Right atrium auricular region (tissue), 2 donors: ENCODE measurements at regions not wholly inside any gene's neighbourhood (a gene's known extent, or its start where the extent isn't known, plus 50 kb on each side); places are given as distances from the start of the nearest gene placed in this dataset.
"Not testable (repeated sequence)": the region's sequence is repeated elsewhere in the genome, so short reads cannot be mapped to it uniquely, and the experiment has no call there.

Experiments used
- DNase-seq: peaks from one replicate; pipeline ENCODE4 v3.0.0-alpha.2; 2019; ENCODE audit warnings: low spot score
- H3K27ac ChIP-seq, 2 donors: fragments of 200-600 bp; sonication (generic); 1 replicate in 1 of 2; 2 replicates in 1 of 2; pipeline ENCODE4 v1.5.1; 2016 to 2019
- H3K27me3 ChIP-seq, 2 donors: fragments of 200-600 bp; sonication (generic); one replicate each; pipeline versions ENCODE4 v1.5.1 to v1.6.0; 2017 to 2019
- H3K36me3 ChIP-seq: fragments of 200-600 bp; sonication (generic); one replicate; pipeline ENCODE4 v1.5.1; 2016
- H3K4me1 ChIP-seq, 2 donors: fragments of 200-600 bp; sonication (generic); one replicate each; pipeline versions ENCODE4 v1.5.1 to v1.6.0; 2017 to 2019
- H3K4me3 ChIP-seq, 2 donors: fragments of 200-600 bp; sonication (generic); 1 replicate in 1 of 2; 2 replicates in 1 of 2; pipeline ENCODE4 v1.5.1; 2017 to 2019; ENCODE audit warnings: mild to moderate bottlenecking in 1 of 2, moderate library complexity in 1 of 2
- H3K9me3 ChIP-seq, 2 donors: fragments of 200-600 bp; sonication (generic); one replicate each; pipeline ENCODE4 v1.5.1; 2019
- TF ChIP-seq, protein P1 (sequence below), 2 donors: fragments of 200-600 bp; sonication (generic); IDR thresholded peaks; one replicate each; pipeline ENCODE4 v1.5.1; 2019; ENCODE audit warnings: antibody characterized with exemption in 2 of 2

DNA sequence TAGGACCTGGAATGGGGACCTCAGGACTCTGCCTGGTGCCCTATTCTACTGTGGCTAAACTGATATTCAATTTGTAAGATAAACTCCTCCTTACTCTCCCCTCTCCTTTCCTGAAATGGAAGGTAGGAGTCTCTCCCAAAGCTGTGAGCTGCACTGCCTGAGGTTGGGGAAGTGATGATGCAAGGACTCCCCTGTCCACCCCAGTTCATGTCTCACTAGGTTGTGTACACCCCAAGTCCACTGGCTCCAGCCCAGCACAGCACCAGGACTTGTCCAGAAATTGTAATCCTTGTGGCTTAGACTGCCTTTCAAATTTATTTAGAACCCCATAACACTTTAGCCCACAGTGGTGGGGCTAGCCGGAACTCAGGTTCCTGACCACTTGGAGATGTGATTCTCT is 247.2 kb upstream of the CTBP2 start:
- H3K4me3 ChIP-seq = no peak overlapping the region
- H3K9me3 ChIP-seq = peaks cover 0 to 3% of the 10 kb centered on the region in 2 donors
- TF ChIP-seq, protein P1, sequence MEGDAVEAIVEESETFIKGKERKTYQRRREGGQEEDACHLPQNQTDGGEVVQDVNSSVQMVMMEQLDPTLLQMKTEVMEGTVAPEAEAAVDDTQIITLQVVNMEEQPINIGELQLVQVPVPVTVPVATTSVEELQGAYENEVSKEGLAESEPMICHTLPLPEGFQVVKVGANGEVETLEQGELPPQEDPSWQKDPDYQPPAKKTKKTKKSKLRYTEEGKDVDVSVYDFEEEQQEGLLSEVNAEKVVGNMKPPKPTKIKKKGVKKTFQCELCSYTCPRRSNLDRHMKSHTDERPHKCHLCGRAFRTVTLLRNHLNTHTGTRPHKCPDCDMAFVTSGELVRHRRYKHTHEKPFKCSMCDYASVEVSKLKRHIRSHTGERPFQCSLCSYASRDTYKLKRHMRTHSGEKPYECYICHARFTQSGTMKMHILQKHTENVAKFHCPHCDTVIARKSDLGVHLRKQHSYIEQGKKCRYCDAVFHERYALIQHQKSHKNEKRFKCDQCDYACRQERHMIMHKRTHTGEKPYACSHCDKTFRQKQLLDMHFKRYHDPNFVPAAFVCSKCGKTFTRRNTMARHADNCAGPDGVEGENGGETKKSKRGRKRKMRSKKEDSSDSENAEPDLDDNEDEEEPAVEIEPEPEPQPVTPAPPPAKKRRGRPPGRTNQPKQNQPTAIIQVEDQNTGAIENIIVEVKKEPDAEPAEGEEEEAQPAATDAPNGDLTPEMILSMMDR (IDR thresholded peaks at IDR 0.05) = no peak
- no peak overlapping the region for H3K27ac ChIP-seq
- no peaks in the 10 kb centered on the region for H3K4me1 ChIP-seq
- no peaks in the 10 kb centered on the region for H3K27me3 ChIP-seq
- no peaks in the 10 kb centered on the region for H3K36me3 ChIP-seq
- DNase-seq = no peak

DNA sequence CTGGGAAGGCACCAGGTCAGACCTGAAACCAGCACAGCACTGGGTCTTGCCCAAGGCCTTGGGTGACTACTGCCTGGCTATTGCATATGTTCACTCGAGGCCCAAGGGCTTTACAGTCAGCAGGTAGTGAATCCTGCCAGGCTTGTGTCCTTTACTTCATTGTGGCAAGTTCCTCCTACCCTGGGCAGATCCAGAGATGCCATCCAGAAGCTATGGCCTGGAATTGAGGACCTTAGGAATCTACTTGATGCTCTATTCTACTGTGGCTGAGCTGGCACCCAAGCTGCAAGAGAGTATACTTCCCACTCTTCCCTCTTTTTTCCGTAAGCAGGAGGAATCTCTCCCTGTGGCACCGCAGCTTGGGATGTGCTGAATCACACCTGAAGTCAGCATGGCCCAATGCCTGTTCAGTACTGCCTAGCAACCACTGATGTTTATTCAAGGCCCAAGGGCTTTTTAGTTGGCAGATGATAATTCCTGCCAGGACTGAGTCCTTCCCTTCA is 246.7 kb upstream of the CTBP2 start:
- no peaks in the 10 kb centered on the region for H3K4me1 ChIP-seq
- TF ChIP-seq, protein P1 (IDR thresholded peaks at IDR 0.05) = no peak
- no peak for DNase-seq
- H3K9me3 ChIP-seq = peaks cover 0 to 3% of the 10 kb centered on the region in 2 donors
- H3K4me3 ChIP-seq = no peak overlapping the region
- no peaks in the 10 kb centered on the region for H3K36me3 ChIP-seq
- H3K27me3 ChIP-seq = no peaks in the 10 kb centered on the region
- H3K27ac ChIP-seq = no peak overlapping the region

DNA sequence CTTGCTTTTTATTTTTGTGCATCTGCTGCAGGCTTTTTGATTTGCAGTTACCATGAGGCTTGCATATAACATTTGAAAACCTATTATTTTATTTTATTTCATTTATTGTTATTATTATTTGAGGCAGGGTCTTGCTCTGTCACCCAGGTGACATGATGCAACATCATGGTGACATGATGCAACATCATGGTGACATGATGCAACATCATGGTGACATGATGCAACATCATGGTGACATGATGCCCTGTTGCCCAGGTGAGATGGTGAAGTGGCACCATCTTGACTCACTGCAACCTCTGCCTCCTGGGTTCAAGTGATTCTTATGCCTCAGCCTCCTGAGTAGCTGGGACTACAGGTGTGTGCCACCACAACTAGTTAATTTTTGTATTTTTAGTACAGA is 244.5 kb upstream of the CTBP2 start:
- not testable (repeated sequence) for DNase-seq, H3K27ac ChIP-seq, H3K4me1 ChIP-seq, H3K4me3 ChIP-seq, H3K36me3 ChIP-seq, H3K27me3 ChIP-seq, H3K9me3 ChIP-seq

DNA sequence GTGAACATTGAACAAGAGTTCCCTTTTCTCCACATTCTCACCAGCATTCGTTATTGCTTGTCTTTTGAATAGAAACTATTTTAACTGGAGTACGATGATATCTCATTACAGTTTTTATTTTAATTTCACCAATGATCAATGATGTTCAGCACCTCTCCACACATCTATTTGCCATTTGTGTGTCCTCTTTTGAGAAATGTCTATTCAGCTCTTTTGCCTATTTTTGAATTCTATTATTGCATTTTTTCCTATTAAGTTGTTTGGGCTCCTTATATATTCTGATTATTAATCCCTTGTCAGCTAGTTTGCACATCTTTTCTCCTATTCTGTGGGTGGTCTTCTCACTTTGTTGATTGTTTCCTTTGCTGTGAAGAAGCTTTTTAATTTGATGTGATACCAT is 241.1 kb upstream of the CTBP2 start:
- Histone ChIP-seq H3K9me3 (no peaks in the 10 kb centered on the region), H3K27ac (no peak overlapping the region), H3K27me3 (no peaks in the 10 kb centered on the region), H3K36me3 (no peaks in the 10 kb centered on the region), H3K4me3 (no peak overlapping the region), H3K4me1 (no peaks in the 10 kb centered on the region)
- TF ChIP-seq, protein P1 (IDR thresholded peaks at IDR 0.05) = no peak
- DNase-seq = no peak

DNA sequence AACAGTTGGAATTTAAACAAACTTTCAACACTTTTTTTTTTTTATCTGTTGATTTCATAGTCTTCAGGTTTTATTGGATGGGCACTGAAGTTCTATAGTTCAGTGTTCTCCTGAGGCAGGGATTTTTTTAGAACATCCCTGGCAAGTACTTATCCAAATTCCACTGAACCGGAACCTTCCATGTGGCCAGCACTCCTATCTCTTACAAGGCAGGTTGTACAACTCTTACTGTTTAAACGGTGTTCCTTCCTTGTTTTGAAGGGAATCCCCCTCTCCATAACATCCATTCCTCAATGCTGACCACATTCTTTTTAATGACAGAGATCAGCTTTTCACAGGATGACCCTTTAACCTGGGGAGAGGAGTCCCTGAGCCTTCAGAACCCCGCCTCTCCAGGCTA is 238.9 kb upstream of the CTBP2 start:
- Histone ChIP-seq H3K4me3 (no peak overlapping the region), H3K36me3 (no peaks in the 10 kb centered on the region), H3K27ac (no peak overlapping the region), H3K27me3 (no peaks in the 10 kb centered on the region), H3K9me3 (no peaks in the 10 kb centered on the region), H3K4me1 (no peaks in the 10 kb centered on the region)
- DNase-seq = no peak
- TF ChIP-seq, protein P1 (IDR thresholded peaks at IDR 0.05) = no peak

DNA sequence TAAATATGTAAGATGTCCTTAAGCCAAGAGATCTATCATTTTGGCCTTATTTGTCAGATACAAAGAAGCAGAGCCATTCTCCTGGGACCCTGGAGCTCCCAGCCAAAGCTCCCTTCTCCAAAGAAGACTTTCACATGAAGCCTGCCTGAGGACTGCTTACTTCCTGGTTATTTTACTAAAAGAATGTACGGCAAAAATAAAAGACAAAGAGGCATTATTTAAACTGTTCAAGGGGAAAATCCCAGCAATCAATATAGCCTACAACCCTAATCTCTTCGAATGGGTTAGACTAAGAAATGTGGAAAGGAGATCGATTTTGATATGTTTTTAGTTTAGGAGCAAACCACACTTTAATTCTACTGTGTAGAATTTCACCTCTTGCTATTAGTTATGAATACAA is 237.9 kb upstream of the CTBP2 start:
- H3K4me1 ChIP-seq = no peaks in the 10 kb centered on the region
- TF ChIP-seq, protein P1 (IDR thresholded peaks at IDR 0.05) = no peak
- DNase-seq = no peak

More for the DNA sequence above, 237.9 kb upstream of the CTBP2 start:
- H3K27me3 ChIP-seq = no peaks in the 10 kb centered on the region
- no peaks in the 10 kb centered on the region for H3K36me3 ChIP-seq
- H3K9me3 ChIP-seq = no peaks in the 10 kb centered on the region
- H3K4me3 ChIP-seq = no peak overlapping the region
- no peak overlapping the region for H3K27ac ChIP-seq
